ENCODE measurements at regions not wholly inside any gene's neighbourhood (a gene's known extent, or its start where the extent isn't known, plus 50 kb on each side); places are given as distances from the start of the nearest gene placed in this dataset.

- no peak for DNase-seq (ENCODE audit: extremely low spot score)
- CTCF ChIA-PET, result no interaction called here
- TF ChIP-seq, protein P1, sequence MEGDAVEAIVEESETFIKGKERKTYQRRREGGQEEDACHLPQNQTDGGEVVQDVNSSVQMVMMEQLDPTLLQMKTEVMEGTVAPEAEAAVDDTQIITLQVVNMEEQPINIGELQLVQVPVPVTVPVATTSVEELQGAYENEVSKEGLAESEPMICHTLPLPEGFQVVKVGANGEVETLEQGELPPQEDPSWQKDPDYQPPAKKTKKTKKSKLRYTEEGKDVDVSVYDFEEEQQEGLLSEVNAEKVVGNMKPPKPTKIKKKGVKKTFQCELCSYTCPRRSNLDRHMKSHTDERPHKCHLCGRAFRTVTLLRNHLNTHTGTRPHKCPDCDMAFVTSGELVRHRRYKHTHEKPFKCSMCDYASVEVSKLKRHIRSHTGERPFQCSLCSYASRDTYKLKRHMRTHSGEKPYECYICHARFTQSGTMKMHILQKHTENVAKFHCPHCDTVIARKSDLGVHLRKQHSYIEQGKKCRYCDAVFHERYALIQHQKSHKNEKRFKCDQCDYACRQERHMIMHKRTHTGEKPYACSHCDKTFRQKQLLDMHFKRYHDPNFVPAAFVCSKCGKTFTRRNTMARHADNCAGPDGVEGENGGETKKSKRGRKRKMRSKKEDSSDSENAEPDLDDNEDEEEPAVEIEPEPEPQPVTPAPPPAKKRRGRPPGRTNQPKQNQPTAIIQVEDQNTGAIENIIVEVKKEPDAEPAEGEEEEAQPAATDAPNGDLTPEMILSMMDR (IDR thresholded peaks at IDR 0.05; ENCODE audit: control extremely low read depth, extremely low read depth, low read depth, missing control alignments), result no peak
- POLR2A ChIA-PET, result no interaction called here
Measured at GRCh38 chr3:176935194-176935888, 261.9 kb downstream of the TBL1XR1 start.

DNA sequence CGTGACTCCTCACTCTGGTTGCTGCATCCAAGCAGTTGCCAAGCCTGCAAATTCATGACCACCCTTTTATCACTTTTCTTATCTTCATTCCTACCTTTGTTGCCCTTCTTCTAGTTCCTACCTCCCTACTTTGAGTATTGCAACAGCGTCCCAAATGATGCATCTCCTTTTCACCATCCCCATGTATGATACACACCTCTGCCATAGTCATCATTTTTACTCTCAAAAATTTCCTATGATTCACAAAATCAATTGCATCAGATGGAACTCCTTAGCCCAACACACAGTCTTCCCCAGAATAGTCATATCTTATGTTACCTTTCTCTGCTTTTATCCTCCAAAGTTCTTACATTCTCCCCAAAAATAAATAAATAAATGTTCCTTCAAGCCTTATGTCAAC, 262.6 kb downstream of the TBL1XR1 start:
- CTCF ChIA-PET, result no interaction called here

GRCh38 chr3:176933704-176934103, 263.6 kb downstream of the TBL1XR1 start:
- TF ChIP-seq, protein P1 (IDR thresholded peaks at IDR 0.05; ENCODE audit: control extremely low read depth, extremely low read depth, low read depth, missing control alignments), result no peak
- no peak for DNase-seq (ENCODE audit: extremely low spot score)
- ChIA-PET POLR2A (no interaction called here), CTCF (interaction anchor here (0.9 kb wide), 1 partner anchor 62 kb away, joined by 4 read pairs; no protein-coding TSS in a partner anchor)

More for the DNA sequence above, 262.6 kb downstream of the TBL1XR1 start:
- TF ChIP-seq, protein P1 (IDR thresholded peaks at IDR 0.05; ENCODE audit: control extremely low read depth, extremely low read depth, low read depth, missing control alignments), result no peak
- DNase-seq (ENCODE audit: extremely low spot score), result no peak
- POLR2A ChIA-PET, result no interaction called here

GRCh38 chr3:176932433-176932832, 264.8 kb downstream of the TBL1XR1 start:
- CTCF ChIA-PET, result interaction anchor here (1.1 kb wide), 1 partner anchor 19 kb away, joined by 3 read pairs; no protein-coding TSS in a partner anchor
- POLR2A ChIA-PET, result no interaction called here
- DNase-seq (ENCODE audit: extremely low spot score), result no peak
- TF ChIP-seq, protein P1 (IDR thresholded peaks at IDR 0.05; ENCODE audit: control extremely low read depth, extremely low read depth, low read depth, missing control alignments), result no peak

DNA sequence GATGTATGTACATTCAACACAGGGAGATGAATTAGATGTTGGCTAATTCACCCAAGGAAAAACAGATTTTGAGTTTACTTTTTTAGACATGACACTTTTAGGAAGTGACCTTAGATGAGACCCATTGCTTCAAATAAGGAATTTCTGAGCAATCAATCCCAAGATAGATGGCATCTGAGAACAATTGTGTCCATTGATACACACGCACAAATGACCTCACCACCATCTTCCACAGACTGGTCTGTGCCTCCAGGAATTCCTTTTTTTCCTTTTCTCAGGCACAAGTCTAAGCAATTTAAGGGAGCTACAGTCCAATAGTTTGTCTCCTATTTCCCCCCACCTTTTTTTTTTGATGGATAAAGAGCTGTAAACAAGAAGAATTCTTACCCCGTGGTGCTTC, 265.3 kb downstream of the TBL1XR1 start:
- TF ChIP-seq, protein P1 (IDR thresholded peaks at IDR 0.05; ENCODE audit: control extremely low read depth, extremely low read depth, low read depth, missing control alignments), result no peak
- ChIA-PET POLR2A (no interaction called here), CTCF (interaction anchor here (1.1 kb wide), 1 partner anchor 20 kb away, joined by 3 read pairs; no protein-coding TSS in a partner anchor)
- no peak for DNase-seq (ENCODE audit: extremely low spot score)

DNA sequence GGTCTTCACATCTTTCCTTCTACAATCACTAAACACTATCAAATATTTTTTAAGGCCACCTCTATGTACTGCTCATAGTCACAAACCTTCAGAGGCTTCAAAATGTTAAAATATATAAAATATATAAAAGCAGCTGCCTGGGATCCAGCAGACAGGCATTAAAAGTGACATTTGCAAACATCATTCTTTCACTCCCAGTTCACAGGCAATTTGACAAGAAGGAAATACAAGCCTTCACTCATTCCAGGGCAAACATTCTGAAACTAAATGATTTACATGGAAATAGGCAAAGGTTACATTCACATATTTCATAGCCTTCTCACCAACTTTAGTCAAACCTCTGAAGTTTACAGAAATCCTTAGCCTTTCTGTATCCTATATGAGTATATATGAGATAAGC, 266.3 kb downstream of the TBL1XR1 start:
- TF ChIP-seq, protein P1 (IDR thresholded peaks at IDR 0.05; ENCODE audit: control extremely low read depth, extremely low read depth, low read depth, missing control alignments), result no peak
- CTCF ChIA-PET, result no interaction called here
- DNase-seq (ENCODE audit: extremely low spot score), result no peak
- POLR2A ChIA-PET, result no interaction called here
